Liver (tissue), 8 donors: ENCODE measurements at regions not wholly inside any gene's neighbourhood (a gene's known extent, or its start where the extent isn't known, plus 50 kb on each side); places are given as distances from the start of the nearest gene placed in this dataset.

ENCODE experiments used
- DNase-seq: peaks from one replicate; pipeline ENCODE4 v3.0.0-alpha.2; 2017; ENCODE audit warnings: low spot score
- H3K27ac ChIP-seq, 2 donors: one replicate each; pipeline ENCODE4 v1.7.0; 2013; ENCODE audit warnings: inconsistent platforms in 2 of 2, low read length in 2 of 2, control low read depth in 1 of 2, low read depth in 1 of 2, mild to moderate bottlenecking in 1 of 2
- H3K27me3 ChIP-seq, 4 donors: one replicate each; pipeline versions ENCODE4 v1.6.1 to v1.7.0; 2013; ENCODE audit warnings: low read length in 3 of 4, inconsistent platforms in 1 of 4, mild to moderate bottlenecking in 1 of 4, moderate library complexity in 1 of 4; ENCODE audit not compliant: control insufficient read depth in 4 of 4, insufficient read depth in 4 of 4
- H3K36me3 ChIP-seq, 4 donors: one replicate each; pipeline versions ENCODE4 v1.6.1 to v1.7.0; 2013; ENCODE audit warnings: low read length in 3 of 4, mild to moderate bottlenecking in 3 of 4, low read depth in 1 of 4, moderate library complexity in 1 of 4; ENCODE audit not compliant: control insufficient read depth in 4 of 4, insufficient read depth in 3 of 4
- H3K4me1 ChIP-seq, 4 donors: one replicate each; pipeline versions ENCODE4 v1.6.1 to v1.7.0; 2013; ENCODE audit warnings: low read length in 3 of 4, mild to moderate bottlenecking in 3 of 4, moderate library complexity in 1 of 4; ENCODE audit not compliant: control insufficient read depth in 4 of 4, insufficient read depth in 4 of 4
- H3K4me3 ChIP-seq, 3 donors: one replicate each; pipeline versions ENCODE4 v1.6.1 to v1.7.0; 2013; ENCODE audit warnings: low read length in 3 of 3, control low read depth in 1 of 3, low read depth in 1 of 3, mild to moderate bottlenecking in 1 of 3
- H3K9ac ChIP-seq, 2 donors: one replicate each; pipeline ENCODE4 v1.7.0; 2013; ENCODE audit warnings: low read length in 2 of 2, mild to moderate bottlenecking in 2 of 2, moderate library complexity in 2 of 2, control low read depth in 1 of 2, low read depth in 1 of 2
- H3K9me3 ChIP-seq, 4 donors: one replicate each; pipeline versions ENCODE4 v1.6.1 to v1.7.0; 2013; ENCODE audit warnings: low read length in 3 of 4; ENCODE audit not compliant: control insufficient read depth in 4 of 4
- ATF3 ChIP-seq: IDR thresholded peaks from 2 replicates; pipeline ENCODE4 v1.6.1; 2016; ENCODE audit warnings: antibody characterized with exemption
- CTCF ChIP-seq: fragments of 150-350 bp; IDR thresholded peaks from 2 replicates; pipeline ENCODE4 v1.5.1; 2017; ENCODE audit warnings: improper control_type of control experiment, low read depth, low read length; ENCODE audit not compliant: missing input control
- EGR1 ChIP-seq, 2 donors: IDR thresholded peaks; 2 replicates each; pipeline ENCODE4 v1.6.1; 2016 to 2018; ENCODE audit warnings: antibody characterized with exemption in 2 of 2, low read depth in 2 of 2
- FOXA1 ChIP-seq: IDR thresholded peaks from 2 replicates; pipeline ENCODE4 v1.6.1; 2016; ENCODE audit warnings: antibody characterized with exemption
- FOXA2 ChIP-seq: IDR thresholded peaks from 2 replicates; pipeline ENCODE4 v1.6.1; 2016; ENCODE audit warnings: antibody characterized with exemption
- GABPA ChIP-seq, 2 donors: IDR thresholded peaks in 1 of 2; conservative IDR thresholded peaks in 1 of 2; 2 replicates each; pipeline ENCODE4 v1.6.1; 2016; ENCODE audit warnings: antibody characterized with exemption in 2 of 2, mild to moderate bottlenecking in 1 of 2, moderate library complexity in 1 of 2
- HNF4A ChIP-seq, 2 donors: conservative IDR thresholded peaks; 2 replicates each; pipeline ENCODE4 v1.6.1; 2016; ENCODE audit warnings: antibody characterized with exemption in 2 of 2, mild to moderate bottlenecking in 2 of 2
- HNF4G ChIP-seq: IDR thresholded peaks from 2 replicates; pipeline ENCODE4 v1.6.1; 2016; ENCODE audit warnings: antibody characterized with exemption
- JUND ChIP-seq, 2 donors: IDR thresholded peaks; 2 replicates each; pipeline ENCODE4 v1.6.1; 2016; ENCODE audit warnings: antibody characterized with exemption in 2 of 2
- MAX ChIP-seq: IDR thresholded peaks from 2 replicates; pipeline ENCODE4 v1.6.1; 2016; ENCODE audit warnings: antibody characterized with exemption
- NR2F2 ChIP-seq: IDR thresholded peaks from 2 replicates; pipeline ENCODE4 v1.6.1; 2016; ENCODE audit warnings: antibody characterized with exemption
- RAD21 ChIP-seq, 2 donors: IDR thresholded peaks; 2 replicates each; pipeline ENCODE4 v1.6.1; 2016; ENCODE audit warnings: antibody characterized with exemption in 2 of 2, mild to moderate bottlenecking in 2 of 2
- REST ChIP-seq: IDR thresholded peaks from 2 replicates; pipeline ENCODE4 v1.6.1; 2016; ENCODE audit warnings: antibody characterized with exemption, mild to moderate bottlenecking
- RXRA ChIP-seq, 2 donors: IDR thresholded peaks; 2 replicates each; pipeline ENCODE4 v1.6.1; 2017 to 2018; ENCODE audit warnings: antibody characterized with exemption in 2 of 2, mild to moderate bottlenecking in 1 of 2
- SP1 ChIP-seq: IDR thresholded peaks from 2 replicates; pipeline ENCODE4 v1.6.1; 2018; ENCODE audit warnings: antibody characterized with exemption, mild to moderate bottlenecking
- TAF1 ChIP-seq: conservative IDR thresholded peaks from 2 replicates; pipeline ENCODE4 v1.6.1; 2016; ENCODE audit warnings: antibody characterized with exemption, mild to moderate bottlenecking
- YY1 ChIP-seq: IDR thresholded peaks from 2 replicates; pipeline ENCODE4 v1.6.1; 2016; ENCODE audit warnings: antibody characterized with exemption, mild to moderate bottlenecking
- ZBTB33 ChIP-seq: IDR thresholded peaks from 2 replicates; pipeline ENCODE4 v1.6.1; 2016; ENCODE audit warnings: antibody characterized with exemption
- WGBS: extraction: QIAGEN DNeasy Blood & Tissue Kit; methylation state at CpG from one replicate; pipeline ENCODE4 v1.1.7; 2013; 5-methylcytosine and 5-hydroxymethylcytosine counted together
- donor health status: healthy.
- donor health status: healthy.
- donor health status: healthy.
- donor health status: healthy.
- donor health status: healthy.

- no peak overlapping the region for H3K4me3 ChIP-seq
- H3K27me3 ChIP-seq = no peaks in the 10 kb centered on the region
- H3K9ac ChIP-seq = no peak overlapping the region
- WGBS = 83% methylated on average over 2 of the region's 2 CpGs
- H3K9me3 ChIP-seq = no peaks in the 10 kb centered on the region
- TF ChIP-seq RAD21 (IDR thresholded peaks at IDR 0.05) (no peak), FOXA1 (no peak), JUND (IDR thresholded peaks at IDR 0.05) (no peak), GABPA (IDR thresholded peaks at IDR 0.05 in 1 of 2, conservative IDR thresholded peaks at IDR 0.05 in 1 of 2) (no peak), NR2F2 (no peak), SP1 (no peak), MAX (no peak), CTCF (no peak), HNF4A (conservative IDR thresholded peaks at IDR 0.05) (no peak), HNF4G (no peak), EGR1 (IDR thresholded peaks at IDR 0.05; ENCODE audit: low read depth in 2 of 2) (no peak), RXRA (IDR thresholded peaks at IDR 0.05) (no peak), YY1 (no peak), REST (no peak), ATF3 (no peak), ZBTB33 (no peak), TAF1 (no peak), FOXA2 (no peak)
- no peak overlapping the region for H3K27ac ChIP-seq
- no peak for DNase-seq
- no peaks in the 10 kb centered on the region for H3K4me1 ChIP-seq
- no peaks in the 10 kb centered on the region for H3K36me3 ChIP-seq
Observed at GRCh38 chr12:92634730-92635129, 68.1 kb upstream of the PLEKHG7 start.
